GM12878 (cell line): ENCODE measurements at regions not wholly inside any gene's neighbourhood (a gene's known extent, or its start where the extent isn't known, plus 50 kb on each side); places are given as distances from the start of the nearest gene placed in this dataset.

Source experiments
- BRCA1 ChIP-seq: IDR thresholded peaks from 2 replicates; pipeline ENCODE4 v1.6.1; 2011; ENCODE audit warnings: low read depth, low read length, improper control_type of control experiment
- CEBPB ChIP-seq, 2 experiments: fragments of 150-350 bp in 1 of 2; IDR thresholded peaks; 2 replicates each; pipeline ENCODE4 v1.6.1; 2012 to 2014; ENCODE audit warnings: low read depth in 2 of 2, low read length in 2 of 2, borderline replicate concordance in 1 of 2, inconsistent platforms in 1 of 2
- ELK1 ChIP-seq: IDR thresholded peaks from 2 replicates; pipeline ENCODE4 v1.6.1; 2012; ENCODE audit warnings: low read depth, low read length, improper control_type of control experiment
- NRF1 ChIP-seq: conservative IDR thresholded peaks from 2 replicates; pipeline ENCODE4 v1.6.1; 2011; ENCODE audit warnings: mild to moderate bottlenecking, low read depth, low read length, improper control_type of control experiment
- POLR2A ChIP-seq: IDR thresholded peaks from 2 replicates; pipeline ENCODE4 v1.6.1; 2011; ENCODE audit warnings: low read depth, mild to moderate bottlenecking, low read length
- POLR2AphosphoS5 ChIP-seq: IDR thresholded peaks from 2 replicates; pipeline ENCODE4 v1.6.1; 2011; ENCODE audit warnings: mild to moderate bottlenecking, low read length, inconsistent platforms
- SIN3A ChIP-seq: IDR thresholded peaks from 2 replicates; pipeline ENCODE4 v1.6.1; 2012; ENCODE audit warnings: low read depth, low read length, improper control_type of control experiment
- SMC3 ChIP-seq: IDR thresholded peaks from 2 replicates; pipeline ENCODE4 v1.6.1; 2011; ENCODE audit warnings: low read length, improper control_type of control experiment, borderline replicate concordance
- ZBTB11 ChIP-seq: fragments of 450-650 bp; formaldehyde crosslinking; IDR thresholded peaks from 2 replicates; pipeline ENCODE4 v1.5.0; 2022; ENCODE audit warnings: mild to moderate bottlenecking, missing genetic modification characterization
- TF ChIP-seq, protein P1 (sequence below), 3 experiments: IDR thresholded peaks in 2 of 3; conservative IDR thresholded peaks in 1 of 3; 2 replicates each; pipeline ENCODE4 v1.5.1; 2011; ENCODE audit warnings: low read depth in 3 of 3, low read length in 3 of 3, mild to moderate bottlenecking in 3 of 3, control low read depth in 2 of 3, moderate library complexity in 2 of 3, inconsistent platforms in 1 of 3, mixed read lengths in 1 of 3; ENCODE audit not compliant: control insufficient read depth in 2 of 3, insufficient read depth in 1 of 3; ENCODE audit errors: extremely low read depth in 1 of 3
- TF ChIP-seq, protein P2 (sequence below): IDR thresholded peaks from 2 replicates; pipeline ENCODE4 v1.6.1; 2011; ENCODE audit warnings: low read depth, mild to moderate bottlenecking, low read length, moderate library complexity, borderline replicate concordance; ENCODE audit errors: extremely low read depth

- TF ChIP-seq POLR2A (no peak), SMC3 (no peak), ZBTB11 (CRISPR knock-in tag) (no peak), SIN3A (no peak), NRF1 (no peak), ELK1 (no peak), BRCA1 (no peak), POLR2AphosphoS5 (no peak), CEBPB (IDR thresholded peaks at IDR 0.05; ENCODE audit: borderline replicate concordance in 1 of 2, low read depth in 2 of 2, low read length in 2 of 2) (no peak)
- TF ChIP-seq, protein P1, sequence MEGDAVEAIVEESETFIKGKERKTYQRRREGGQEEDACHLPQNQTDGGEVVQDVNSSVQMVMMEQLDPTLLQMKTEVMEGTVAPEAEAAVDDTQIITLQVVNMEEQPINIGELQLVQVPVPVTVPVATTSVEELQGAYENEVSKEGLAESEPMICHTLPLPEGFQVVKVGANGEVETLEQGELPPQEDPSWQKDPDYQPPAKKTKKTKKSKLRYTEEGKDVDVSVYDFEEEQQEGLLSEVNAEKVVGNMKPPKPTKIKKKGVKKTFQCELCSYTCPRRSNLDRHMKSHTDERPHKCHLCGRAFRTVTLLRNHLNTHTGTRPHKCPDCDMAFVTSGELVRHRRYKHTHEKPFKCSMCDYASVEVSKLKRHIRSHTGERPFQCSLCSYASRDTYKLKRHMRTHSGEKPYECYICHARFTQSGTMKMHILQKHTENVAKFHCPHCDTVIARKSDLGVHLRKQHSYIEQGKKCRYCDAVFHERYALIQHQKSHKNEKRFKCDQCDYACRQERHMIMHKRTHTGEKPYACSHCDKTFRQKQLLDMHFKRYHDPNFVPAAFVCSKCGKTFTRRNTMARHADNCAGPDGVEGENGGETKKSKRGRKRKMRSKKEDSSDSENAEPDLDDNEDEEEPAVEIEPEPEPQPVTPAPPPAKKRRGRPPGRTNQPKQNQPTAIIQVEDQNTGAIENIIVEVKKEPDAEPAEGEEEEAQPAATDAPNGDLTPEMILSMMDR (IDR thresholded peaks at IDR 0.05 in 2 of 3, conservative IDR thresholded peaks at IDR 0.05 in 1 of 3; ENCODE audit: control insufficient read depth in 2 of 3, extremely low read depth in 1 of 3, insufficient read depth in 1 of 3, low read depth in 3 of 3, low read length in 3 of 3), result no peak
- TF ChIP-seq, protein P2, sequence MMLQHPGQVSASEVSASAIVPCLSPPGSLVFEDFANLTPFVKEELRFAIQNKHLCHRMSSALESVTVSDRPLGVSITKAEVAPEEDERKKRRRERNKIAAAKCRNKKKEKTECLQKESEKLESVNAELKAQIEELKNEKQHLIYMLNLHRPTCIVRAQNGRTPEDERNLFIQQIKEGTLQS, result no peak
Observed at GRCh38 chr11:134932761-134933160, 520.7 kb upstream of the B3GAT1 start.
